ENCODE measurements at regions not wholly inside any gene's neighbourhood (a gene's known extent, or its start where the extent isn't known, plus 50 kb on each side); places are given as distances from the start of the nearest gene placed in this dataset.

DNA sequence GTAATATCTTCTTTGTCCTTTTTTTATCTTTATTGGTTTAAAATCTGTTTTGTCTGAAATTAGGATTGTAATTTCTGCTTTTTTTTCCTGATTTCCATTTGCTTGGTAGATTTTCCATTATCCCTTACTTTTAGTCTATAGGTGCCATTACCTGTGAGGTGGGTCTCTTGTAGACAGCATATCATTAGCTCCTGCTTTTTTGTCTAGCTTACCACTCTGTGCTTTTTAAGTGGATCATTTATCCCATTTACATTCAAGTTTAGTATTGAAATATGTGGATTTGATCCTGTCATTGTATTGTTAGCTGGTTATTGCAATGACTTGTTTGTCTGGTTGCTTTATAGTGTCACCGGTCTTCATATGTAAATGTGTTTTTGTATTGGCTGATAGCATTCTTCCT lies 958.6 kb upstream of the SLIT2 start:
- Histone ChIP-seq H3K36me3 (ENCODE audit: control insufficient read depth in 2 of 2, extremely low read depth in 1 of 2, insufficient read depth in 2 of 2, low read length in 2 of 2) (no peaks in the 10 kb centered on the region), H3K9ac (replicated peaks; ENCODE audit: extremely low read depth, insufficient read depth, low read length) (no peak overlapping the region), H3K27me3 (ENCODE audit: control insufficient read depth in 2 of 2, insufficient read depth in 2 of 2, low read length in 2 of 2) (no peaks in the 10 kb centered on the region), H3K9me1 (replicated peaks; ENCODE audit: control insufficient read depth, extremely low read depth, insufficient read depth, low read length) (no peaks in the 10 kb centered on the region), H4K20me1 (replicated peaks; ENCODE audit: control insufficient read depth, extremely low read depth, insufficient read depth, low read length) (no peaks in the 10 kb centered on the region), H3K27ac (ENCODE audit: insufficient read depth, low read depth, low read length) (no peak overlapping the region), H3K4me2 (ENCODE audit: insufficient read depth, low read length) (no peak overlapping the region), H3K4me1 (ENCODE audit: control insufficient read depth, extremely low read depth, insufficient read depth, low read length) (no peaks in the 10 kb centered on the region), H3K4me3 (replicated peaks in 1 of 3; ENCODE audit: insufficient read depth in 1 of 3, low read depth in 1 of 3, low read length in 3 of 3) (no peak overlapping the region), H3K79me2 (ENCODE audit: control insufficient read depth, insufficient read depth, low read length) (no peaks in the 10 kb centered on the region), H2AFZ (ENCODE audit: low read depth, low read length) (no peak overlapping the region), H3K9me3 (replicated peaks; ENCODE audit: control insufficient read depth, insufficient read depth, low read length) (no peaks in the 10 kb centered on the region)
- dilution Hi-C loops (cut with MboI; ENCODE audit: extremely low pct_ligation_motif_present, low sequenced_read_pairs) (no loop called here), intact Hi-C loops (cut with micrococcal nuclease) (no loop called here)
- BruUV-seq (replicated peaks), result no TSS peak
- no peak for FAIRE-seq
- CTCF ChIA-PET, result no interaction called here
- TF ChIP-seq POLR2A (IDR thresholded peaks at IDR 0.05; ENCODE audit: low read depth, low read length) (no peak), POLR2AphosphoS5 (IDR thresholded peaks at IDR 0.05; ENCODE audit: insufficient read depth, low read depth, low read length) (no peak), JUN (IDR thresholded peaks at IDR 0.05; ENCODE audit: borderline replicate concordance, insufficient read depth, insufficient read length, low read depth) (no peak), EZH2 (IDR thresholded peaks at IDR 0.05; ENCODE audit: borderline replicate concordance, low read depth, low read length, severe bottlenecking) (no peak), MYC (IDR thresholded peaks at IDR 0.05; ENCODE audit: low read depth, low read length) (no peak), FOS (IDR thresholded peaks at IDR 0.05; ENCODE audit: borderline replicate concordance, insufficient read depth, low read length) (no peak), GATA2 (IDR thresholded peaks at IDR 0.05; ENCODE audit: insufficient read depth, insufficient read length, low read depth, low read length) (no peak)
- TF ChIP-seq, protein P1, sequence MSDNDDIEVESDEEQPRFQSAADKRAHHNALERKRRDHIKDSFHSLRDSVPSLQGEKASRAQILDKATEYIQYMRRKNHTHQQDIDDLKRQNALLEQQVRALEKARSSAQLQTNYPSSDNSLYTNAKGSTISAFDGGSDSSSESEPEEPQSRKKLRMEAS (IDR thresholded peaks at IDR 0.05; ENCODE audit: insufficient read depth, insufficient read length), result no peak
- TF ChIP-seq, protein P2, sequence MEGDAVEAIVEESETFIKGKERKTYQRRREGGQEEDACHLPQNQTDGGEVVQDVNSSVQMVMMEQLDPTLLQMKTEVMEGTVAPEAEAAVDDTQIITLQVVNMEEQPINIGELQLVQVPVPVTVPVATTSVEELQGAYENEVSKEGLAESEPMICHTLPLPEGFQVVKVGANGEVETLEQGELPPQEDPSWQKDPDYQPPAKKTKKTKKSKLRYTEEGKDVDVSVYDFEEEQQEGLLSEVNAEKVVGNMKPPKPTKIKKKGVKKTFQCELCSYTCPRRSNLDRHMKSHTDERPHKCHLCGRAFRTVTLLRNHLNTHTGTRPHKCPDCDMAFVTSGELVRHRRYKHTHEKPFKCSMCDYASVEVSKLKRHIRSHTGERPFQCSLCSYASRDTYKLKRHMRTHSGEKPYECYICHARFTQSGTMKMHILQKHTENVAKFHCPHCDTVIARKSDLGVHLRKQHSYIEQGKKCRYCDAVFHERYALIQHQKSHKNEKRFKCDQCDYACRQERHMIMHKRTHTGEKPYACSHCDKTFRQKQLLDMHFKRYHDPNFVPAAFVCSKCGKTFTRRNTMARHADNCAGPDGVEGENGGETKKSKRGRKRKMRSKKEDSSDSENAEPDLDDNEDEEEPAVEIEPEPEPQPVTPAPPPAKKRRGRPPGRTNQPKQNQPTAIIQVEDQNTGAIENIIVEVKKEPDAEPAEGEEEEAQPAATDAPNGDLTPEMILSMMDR (IDR thresholded peaks at IDR 0.05; ENCODE audit: extremely low read depth in 1 of 2, insufficient read depth in 1 of 2, low read depth in 1 of 2, low read length in 2 of 2), result no peak
- no peak for DNase-seq (ENCODE audit: low read depth, low spot score)
- POLR2A ChIA-PET, result no interaction called here

Data from endothelial cell of umbilical vein (primary cell).